SJCRH30 (cell line): ENCODE measurements at regions not wholly inside any gene's neighbourhood (a gene's known extent, or its start where the extent isn't known, plus 50 kb on each side); places are given as distances from the start of the nearest gene placed in this dataset.
"Not testable (repeated sequence)": the region's sequence is repeated elsewhere in the genome, so short reads cannot be mapped to it uniquely, and the experiment has no call there.

Experiments used
- DNase-seq, 2 experiments: peaks; one replicate each; pipeline ENCODE4 v3.0.0-alpha.2; 2015 to 2020
- H3K27ac ChIP-seq: fragments of 250-450 bp; sonication (Bioruptor Pico); 2 replicates; pipeline ENCODE4 v1.5.1; 2020; ENCODE audit warnings: mild to moderate bottlenecking, moderate library complexity
- H3K27me3 ChIP-seq: fragments of 250-450 bp; sonication (Bioruptor Pico); 2 replicates; pipeline ENCODE4 v1.5.1; 2020; ENCODE audit warnings: mild to moderate bottlenecking, moderate library complexity
- H3K36me3 ChIP-seq: fragments of 250-450 bp; sonication (Bioruptor Pico); 2 replicates; pipeline ENCODE4 v1.5.1; 2020; ENCODE audit warnings: mild to moderate bottlenecking, moderate library complexity
- H3K4me1 ChIP-seq: fragments of 250-450 bp; sonication (Bioruptor Pico); 2 replicates; pipeline ENCODE4 v1.5.1; 2020; ENCODE audit warnings: mild to moderate bottlenecking, moderate library complexity
- H3K4me3 ChIP-seq: fragments of 250-450 bp; sonication (Bioruptor Pico); 2 replicates; pipeline ENCODE4 v1.5.1; 2020; ENCODE audit warnings: mild to moderate bottlenecking, moderate library complexity
- H3K9me3 ChIP-seq: fragments of 250-450 bp; sonication (Bioruptor Pico); replicated peaks from 2 replicates; pipeline ENCODE4 v1.5.1; 2020; ENCODE audit warnings: mild to moderate bottlenecking, moderate library complexity

DNA sequence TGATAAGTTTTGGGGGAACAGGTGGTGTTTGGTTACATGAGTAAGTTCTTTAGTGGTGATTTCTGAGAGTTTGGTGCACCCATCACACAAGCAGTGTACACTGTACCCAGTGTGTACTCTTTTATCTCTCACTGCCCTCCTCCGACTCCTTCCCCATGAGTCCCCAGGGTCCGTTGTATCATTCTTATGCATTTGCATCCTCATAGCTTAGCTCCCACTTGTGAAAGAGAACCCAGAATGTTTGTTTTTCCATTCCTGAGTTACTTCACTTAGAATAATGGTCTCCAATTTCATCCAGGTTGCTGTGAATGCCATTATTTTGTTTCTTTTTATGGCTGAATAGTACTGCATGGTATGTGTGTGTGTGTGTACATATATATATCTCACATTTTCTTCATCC is 295.8 kb upstream of the GRAMD2B start:
- H3K27me3 ChIP-seq = not testable (repeated sequence)
- peak in 1 of 2 experiments; percentile 23 for DNase-seq

DNA sequence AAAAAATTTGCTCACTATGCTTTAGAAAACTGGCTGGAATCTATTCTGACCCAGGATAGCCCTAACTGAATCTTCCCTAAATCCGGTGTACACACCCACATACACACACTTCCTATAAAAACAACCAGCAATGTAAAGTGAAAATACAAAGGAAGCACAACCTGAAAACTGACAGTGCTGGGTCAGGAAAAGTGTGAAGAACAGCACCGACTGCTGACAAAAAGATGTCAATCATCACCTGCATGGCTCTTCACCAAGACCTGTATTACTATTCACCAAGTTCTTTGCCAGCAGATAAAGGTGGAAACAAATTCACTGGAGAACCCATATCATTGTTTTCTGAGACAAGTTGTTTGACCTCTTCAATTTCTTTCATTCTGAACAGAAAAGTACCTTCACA is 293.8 kb upstream of the GRAMD2B start:
- no peak for DNase-seq
- Histone ChIP-seq H3K27me3 (no peaks in the 10 kb centered on the region), H3K27ac (no peak overlapping the region), H3K4me1 (peaks cover 32% of the 10 kb centered on the region), H3K9me3 (0 out of 2 replicates have a peak, but pooled peaks cover 3% of the 10 kb centered on the region), H3K36me3 (no peaks in the 10 kb centered on the region), H3K4me3 (no peak overlapping the region)

More for the DNA sequence above, 295.8 kb upstream of the GRAMD2B start:
- H3K4me3 ChIP-seq, H3K9me3 ChIP-seq, H3K36me3 ChIP-seq, H3K27ac ChIP-seq: not testable (repeated sequence)
- peaks cover 53% of the 10 kb centered on the region for H3K4me1 ChIP-seq

GRCh38 chr5:126133424-126133823 is 289.8 kb upstream of the GRAMD2B start:
- H3K27ac ChIP-seq = no peak overlapping the region
- H3K4me1 ChIP-seq = peaks cover 7% of the 10 kb centered on the region
- H3K9me3 ChIP-seq = 0 out of 2 replicates have a peak, but pooled peaks cover 3% of the 10 kb centered on the region
- no peaks in the 10 kb centered on the region for H3K36me3 ChIP-seq
- DNase-seq = no peak
- H3K27me3 ChIP-seq = no peaks in the 10 kb centered on the region
- no peak overlapping the region for H3K4me3 ChIP-seq

GRCh38 chr5:126137891-126138280 is 285.3 kb upstream of the GRAMD2B start:
- Histone ChIP-seq H3K36me3 (no peaks in the 10 kb centered on the region), H3K27me3 (no peaks in the 10 kb centered on the region), H3K9me3 (no peaks in the 10 kb centered on the region), H3K4me1 (peaks cover 25% of the 10 kb centered on the region), H3K4me3 (no peak overlapping the region), H3K27ac (no peak overlapping the region)
- DNase-seq = no peak

GRCh38 chr5:126138281-126138931 is 284.8 kb upstream of the GRAMD2B start:
- DNase-seq = peak; percentile 48 to 70
- Histone ChIP-seq H3K27me3 (no peaks in the 10 kb centered on the region), H3K9me3 (no peaks in the 10 kb centered on the region), H3K36me3 (no peaks in the 10 kb centered on the region), H3K27ac (peak overlapping the region; percentile 41), H3K4me1 (peaks cover 25% of the 10 kb centered on the region), H3K4me3 (peak overlapping the region; percentile 10; the same call in 1 of the 2 replicates)

DNA sequence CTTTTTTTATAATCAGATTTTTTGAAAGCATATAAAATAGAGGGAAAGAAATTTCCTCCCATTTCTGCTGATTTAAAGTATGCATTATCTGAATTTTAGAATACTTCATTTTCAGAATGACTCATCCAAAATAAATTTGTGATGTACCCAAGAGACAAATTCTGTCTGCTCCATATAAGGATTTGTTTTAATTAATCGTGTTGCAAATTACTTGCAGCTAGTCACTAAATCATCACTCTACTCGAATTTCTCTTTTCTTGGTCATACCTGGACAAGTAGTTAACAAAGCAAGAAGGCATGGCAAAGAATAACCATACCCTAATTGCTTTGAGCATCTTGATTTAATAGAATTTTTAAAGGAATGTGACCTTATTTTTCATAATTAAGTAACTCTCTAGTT is 284.1 kb upstream of the GRAMD2B start:
- Histone ChIP-seq H3K27me3 (no peaks in the 10 kb centered on the region), H3K27ac (peak overlapping the region; percentile 41), H3K4me1 (peaks cover 25% of the 10 kb centered on the region), H3K9me3 (no peaks in the 10 kb centered on the region), H3K4me3 (peak overlapping the region; percentile 10; the same call in 1 of the 2 replicates), H3K36me3 (no peaks in the 10 kb centered on the region)
- DNase-seq = no peak

DNA sequence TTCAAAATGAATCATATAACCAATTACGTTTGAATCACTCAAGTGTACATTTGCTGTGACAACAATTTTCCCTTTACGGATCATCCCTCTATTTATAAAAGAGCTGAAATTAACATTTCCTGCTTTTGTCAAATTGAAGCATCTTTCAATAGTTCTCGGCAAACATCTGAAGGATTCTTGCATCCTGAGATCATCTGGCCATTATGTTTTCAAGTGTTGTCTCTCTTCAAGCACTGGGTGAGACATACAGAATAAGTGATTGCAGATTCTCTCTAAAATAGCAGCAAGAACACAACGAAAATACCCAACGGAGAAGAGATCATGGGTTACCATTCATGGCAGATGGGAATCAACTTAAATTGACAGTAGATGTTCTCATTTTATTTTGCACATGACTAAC is 283.4 kb upstream of the GRAMD2B start:
- Histone ChIP-seq H3K27ac (peak overlapping the region; percentile 41; the same call in 1 of the 2 replicates), H3K4me1 (peaks cover 25% of the 10 kb centered on the region), H3K27me3 (no peaks in the 10 kb centered on the region), H3K9me3 (no peaks in the 10 kb centered on the region), H3K4me3 (no peak overlapping the region), H3K36me3 (no peaks in the 10 kb centered on the region)
- no peak for DNase-seq

- Histone ChIP-seq H3K27me3 (no peaks in the 10 kb centered on the region), H3K9me3 (no peaks in the 10 kb centered on the region), H3K27ac (no peak overlapping the region)
Observed at GRCh38 chr5:126143622-126144021, 279.6 kb upstream of the GRAMD2B start.

GRCh38 chr5:126150319-126150718 is 272.9 kb upstream of the GRAMD2B start:
- H3K4me1 ChIP-seq, H3K36me3 ChIP-seq, H3K9me3 ChIP-seq, H3K27ac ChIP-seq, DNase-seq, H3K4me3 ChIP-seq, H3K27me3 ChIP-seq: not testable (repeated sequence)

More at GRCh38 chr5:126143622-126144021, 279.6 kb upstream of the GRAMD2B start:
- Histone ChIP-seq H3K4me1 (peaks cover 15% of the 10 kb centered on the region), H3K4me3 (no peak overlapping the region), H3K36me3 (no peaks in the 10 kb centered on the region)
- DNase-seq = no peak

DNA sequence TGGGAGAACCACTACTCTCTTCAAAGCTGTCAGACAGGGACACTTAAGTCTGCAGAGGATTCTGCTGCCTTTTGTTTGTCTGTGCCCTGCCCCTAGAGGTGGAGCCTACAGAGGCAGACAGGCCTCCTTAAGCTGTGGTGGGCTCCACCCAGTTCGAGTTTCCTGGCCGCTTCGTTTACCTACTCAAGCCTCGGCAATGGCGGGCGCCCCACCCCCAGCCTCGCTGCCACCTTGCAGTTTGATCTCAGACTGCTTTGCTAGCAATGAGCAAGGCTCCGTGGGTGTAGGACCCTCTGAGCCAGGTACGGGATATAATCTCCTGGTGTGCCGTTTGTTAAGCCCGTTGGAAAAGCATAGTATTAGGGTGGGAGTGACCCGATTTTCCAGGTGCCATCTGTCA is 267.9 kb upstream of the GRAMD2B start:
- DNase-seq, H3K27me3 ChIP-seq, H3K9me3 ChIP-seq, H3K4me1 ChIP-seq, H3K4me3 ChIP-seq, H3K27ac ChIP-seq, H3K36me3 ChIP-seq: not testable (repeated sequence)

GRCh38 chr5:126166368-126166767 is 256.8 kb upstream of the GRAMD2B start:
- no peak for DNase-seq
- H3K27ac ChIP-seq = no peak overlapping the region
- no peaks in the 10 kb centered on the region for H3K4me1 ChIP-seq
- H3K9me3 ChIP-seq = no peaks in the 10 kb centered on the region
- H3K36me3 ChIP-seq = no peaks in the 10 kb centered on the region
- no peak overlapping the region for H3K4me3 ChIP-seq
- H3K27me3 ChIP-seq = no peaks in the 10 kb centered on the region

DNA sequence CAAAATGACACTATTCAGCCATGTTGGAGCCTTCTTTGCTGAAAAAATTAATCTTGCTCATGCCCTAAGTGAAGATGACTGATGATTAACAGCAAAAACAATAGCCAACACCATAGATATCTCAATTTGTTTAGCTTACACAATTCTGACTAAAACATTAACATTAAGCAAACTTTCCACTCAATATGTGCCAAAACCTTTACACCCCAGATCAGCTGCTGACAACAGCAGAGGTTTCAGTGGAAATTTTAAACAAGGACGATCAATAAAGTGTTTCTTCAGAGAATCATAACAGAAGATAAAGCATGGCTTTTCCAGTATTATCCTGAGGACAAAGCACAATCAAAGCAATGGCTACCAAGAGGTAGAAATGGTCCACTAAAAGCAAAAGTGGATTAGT is 254.4 kb upstream of the GRAMD2B start:
- H3K27ac ChIP-seq = no peak overlapping the region
- no peak for DNase-seq

GRCh38 chr5:126171916-126172315 is 251.3 kb upstream of the GRAMD2B start:
- Histone ChIP-seq H3K4me3 (no peak overlapping the region), H3K27me3 (no peaks in the 10 kb centered on the region), H3K9me3 (no peaks in the 10 kb centered on the region), H3K36me3 (no peaks in the 10 kb centered on the region), H3K27ac (no peak overlapping the region), H3K4me1 (no peaks in the 10 kb centered on the region)
- peak in 1 of 2 experiments; percentile 6 for DNase-seq

More for the DNA sequence above, 254.4 kb upstream of the GRAMD2B start:
- H3K4me1 ChIP-seq = no peaks in the 10 kb centered on the region
- no peaks in the 10 kb centered on the region for H3K9me3 ChIP-seq
- no peaks in the 10 kb centered on the region for H3K27me3 ChIP-seq
- no peak overlapping the region for H3K4me3 ChIP-seq
- H3K36me3 ChIP-seq = no peaks in the 10 kb centered on the region

DNA sequence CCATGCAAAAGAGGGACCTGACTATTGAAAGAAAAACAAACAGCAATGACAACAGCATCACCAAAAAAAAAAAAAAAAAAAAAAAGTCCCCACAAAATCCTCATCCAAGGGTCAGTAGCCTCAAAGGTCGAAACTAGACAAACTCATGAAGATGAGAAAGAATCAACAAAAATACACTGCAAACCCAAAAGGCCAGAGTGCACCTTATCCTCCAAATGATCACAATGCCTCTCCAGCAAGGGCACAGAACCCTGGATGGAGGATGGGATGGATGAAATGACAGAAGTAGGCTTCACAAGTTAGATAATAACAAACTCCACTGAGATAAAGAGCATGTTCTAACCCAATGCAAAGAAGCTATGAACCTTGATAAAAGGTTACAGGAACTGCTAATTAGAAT is 250.4 kb upstream of the GRAMD2B start:
- H3K36me3 ChIP-seq = no peaks in the 10 kb centered on the region
- H3K4me3 ChIP-seq = no peak overlapping the region
- DNase-seq = no peak
- no peaks in the 10 kb centered on the region for H3K9me3 ChIP-seq
- no peaks in the 10 kb centered on the region for H3K4me1 ChIP-seq
- no peaks in the 10 kb centered on the region for H3K27me3 ChIP-seq
- no peak overlapping the region for H3K27ac ChIP-seq

DNA sequence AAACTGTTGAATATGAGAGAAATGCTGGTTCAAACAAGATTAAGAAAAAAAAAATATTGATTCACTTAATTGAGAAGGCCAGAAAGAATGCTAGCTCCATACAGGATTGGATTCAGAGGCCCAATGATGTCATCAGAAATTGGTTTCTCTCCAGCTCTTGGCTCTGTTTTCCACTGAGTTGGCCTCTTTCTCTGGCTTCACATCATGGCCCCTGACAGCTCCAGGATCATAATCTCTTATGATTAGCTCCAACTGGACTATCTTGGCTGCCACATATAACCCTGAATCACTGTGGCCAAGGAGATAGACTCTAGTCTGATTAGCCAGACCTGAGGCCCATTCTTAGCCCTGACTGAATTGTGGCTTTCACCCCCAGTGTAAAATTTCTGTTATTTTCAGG is 244.7 kb upstream of the GRAMD2B start:
- Histone ChIP-seq H3K36me3 (no peaks in the 10 kb centered on the region), H3K27ac (no peak overlapping the region), H3K4me1 (no peaks in the 10 kb centered on the region), H3K9me3 (no peaks in the 10 kb centered on the region), H3K27me3 (no peaks in the 10 kb centered on the region), H3K4me3 (no peak overlapping the region)
- DNase-seq = no peak
